ENCODE measurements at regions not wholly inside any gene's neighbourhood (a gene's known extent, or its start where the extent isn't known, plus 50 kb on each side); places are given as distances from the start of the nearest gene placed in this dataset.
A peak's percentile ranks its signal among the peaks of the same experiment; 100 is the strongest.

- DNase-seq (ENCODE audit: low read depth), result no peak
- H3K4me3 ChIP-seq (ENCODE audit: low read depth, low read length), result no peak overlapping the region
- TF ChIP-seq CTCF (IDR thresholded peaks at IDR 0.05; ENCODE audit: insufficient read depth, low read length), result no peak
Measured at GRCh38 chr7:51451751-51452476, 135.3 kb upstream of the COBL start.

- TF ChIP-seq CTCF (IDR thresholded peaks at IDR 0.05; ENCODE audit: insufficient read depth, low read length), result no peak
- no peak for DNase-seq (ENCODE audit: low read depth)
- H3K4me3 ChIP-seq (ENCODE audit: low read depth, low read length), result no peak overlapping the region
Measured at GRCh38 chr7:51450541-51450940, 133.9 kb upstream of the COBL start.

- no peak overlapping the region for H3K4me3 ChIP-seq (ENCODE audit: low read depth, low read length)
- no peak for DNase-seq (ENCODE audit: low read depth)
- no peak for TF ChIP-seq CTCF (IDR thresholded peaks at IDR 0.05; ENCODE audit: insufficient read depth, low read length)
Measured at GRCh38 chr7:51446785-51447184, 130.2 kb upstream of the COBL start.

GRCh38 chr7:51446356-51446755 is 129.7 kb upstream of the COBL start:
- no peak overlapping the region for H3K4me3 ChIP-seq (ENCODE audit: low read depth, low read length)
- DNase-seq (ENCODE audit: low read depth), result no peak
- no peak for TF ChIP-seq CTCF (IDR thresholded peaks at IDR 0.05; ENCODE audit: insufficient read depth, low read length)

GRCh38 chr7:51444936-51445335 is 128.3 kb upstream of the COBL start:
- TF ChIP-seq CTCF (IDR thresholded peaks at IDR 0.05; ENCODE audit: insufficient read depth, low read length), result no peak
- no peak for DNase-seq (ENCODE audit: low read depth)
- H3K4me3 ChIP-seq (ENCODE audit: low read depth, low read length), result no peak overlapping the region

GRCh38 chr7:51430480-51431086 is 114.0 kb upstream of the COBL start:
- no peak overlapping the region for H3K4me3 ChIP-seq (ENCODE audit: low read depth, low read length)
- TF ChIP-seq CTCF (IDR thresholded peaks at IDR 0.05; ENCODE audit: insufficient read depth, low read length), result peak; percentile 68
- DNase-seq (ENCODE audit: low read depth), result peak; percentile 46

Measured in fibroblast of the aortic adventitia (primary cell).